ENCODE measurements at regions not wholly inside any gene's neighbourhood (a gene's known extent, or its start where the extent isn't known, plus 50 kb on each side); places are given as distances from the start of the nearest gene placed in this dataset.

DNA sequence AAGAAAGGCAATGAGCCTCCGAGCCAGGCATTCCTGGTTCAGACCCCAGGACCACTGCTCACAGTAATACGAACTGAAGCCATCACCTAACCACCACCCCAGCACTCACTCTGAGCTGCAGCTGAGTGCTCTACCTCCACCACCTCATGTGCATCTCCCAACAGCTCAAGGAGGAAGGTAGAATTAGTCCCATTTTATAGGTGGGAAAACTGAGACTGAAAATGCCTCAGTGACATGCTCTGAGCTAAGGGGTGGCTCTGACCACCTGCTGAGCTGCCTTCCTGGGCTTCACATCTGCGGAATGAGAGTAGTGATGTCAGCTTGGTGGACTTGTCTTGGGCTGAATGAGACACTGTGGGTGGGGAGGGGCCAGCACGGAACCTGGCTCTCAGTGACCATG, 159.7 kb upstream of the UNC5B start:
- TF ChIP-seq, protein P1, sequence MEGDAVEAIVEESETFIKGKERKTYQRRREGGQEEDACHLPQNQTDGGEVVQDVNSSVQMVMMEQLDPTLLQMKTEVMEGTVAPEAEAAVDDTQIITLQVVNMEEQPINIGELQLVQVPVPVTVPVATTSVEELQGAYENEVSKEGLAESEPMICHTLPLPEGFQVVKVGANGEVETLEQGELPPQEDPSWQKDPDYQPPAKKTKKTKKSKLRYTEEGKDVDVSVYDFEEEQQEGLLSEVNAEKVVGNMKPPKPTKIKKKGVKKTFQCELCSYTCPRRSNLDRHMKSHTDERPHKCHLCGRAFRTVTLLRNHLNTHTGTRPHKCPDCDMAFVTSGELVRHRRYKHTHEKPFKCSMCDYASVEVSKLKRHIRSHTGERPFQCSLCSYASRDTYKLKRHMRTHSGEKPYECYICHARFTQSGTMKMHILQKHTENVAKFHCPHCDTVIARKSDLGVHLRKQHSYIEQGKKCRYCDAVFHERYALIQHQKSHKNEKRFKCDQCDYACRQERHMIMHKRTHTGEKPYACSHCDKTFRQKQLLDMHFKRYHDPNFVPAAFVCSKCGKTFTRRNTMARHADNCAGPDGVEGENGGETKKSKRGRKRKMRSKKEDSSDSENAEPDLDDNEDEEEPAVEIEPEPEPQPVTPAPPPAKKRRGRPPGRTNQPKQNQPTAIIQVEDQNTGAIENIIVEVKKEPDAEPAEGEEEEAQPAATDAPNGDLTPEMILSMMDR (IDR thresholded peaks at IDR 0.05): no peak
- TF ChIP-seq POLR2A (IDR thresholded peaks at IDR 0.05): no peak
- no peak for TF ChIP-seq POLR2AphosphoS5 (IDR thresholded peaks at IDR 0.05)
- no peak for TF ChIP-seq EP300 (IDR thresholded peaks at IDR 0.05)

Measured in upper lobe of left lung (tissue), 4 donors.